Activated CD4-positive, alpha-beta T cell treated with anti-CD3 and anti-CD28 coated beads for 1 hour (primary cell): ENCODE measurements at regions not wholly inside any gene's neighbourhood (a gene's known extent, or its start where the extent isn't known, plus 50 kb on each side); places are given as distances from the start of the nearest gene placed in this dataset.
"Not testable (repeated sequence)": the region's sequence is repeated elsewhere in the genome, so short reads cannot be mapped to it uniquely, and the experiment has no call there.

ENCODE experiments used
- DNase-seq: peaks from one replicate; pipeline ENCODE4 v3.0.0-alpha.2; 2020

DNA sequence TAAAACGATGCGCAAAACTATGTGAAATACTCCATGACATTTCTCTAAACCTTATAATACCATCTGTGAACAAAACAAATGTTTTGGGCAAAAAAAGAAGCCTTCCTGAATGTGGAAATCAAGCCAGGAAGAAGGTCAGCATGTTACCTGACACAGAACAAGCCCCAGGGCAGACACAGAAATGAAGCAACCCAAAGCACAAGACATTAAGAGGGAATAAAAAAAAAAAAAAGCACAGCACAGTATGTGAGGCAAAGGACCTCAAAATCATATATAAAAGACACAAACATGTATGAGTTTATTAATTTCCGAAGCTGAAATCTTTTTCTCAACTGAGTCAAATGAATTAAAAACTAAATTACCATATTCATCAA lies 161.8 kb downstream of the SKIDA1 start:
- DNase-seq: no peak

DNA sequence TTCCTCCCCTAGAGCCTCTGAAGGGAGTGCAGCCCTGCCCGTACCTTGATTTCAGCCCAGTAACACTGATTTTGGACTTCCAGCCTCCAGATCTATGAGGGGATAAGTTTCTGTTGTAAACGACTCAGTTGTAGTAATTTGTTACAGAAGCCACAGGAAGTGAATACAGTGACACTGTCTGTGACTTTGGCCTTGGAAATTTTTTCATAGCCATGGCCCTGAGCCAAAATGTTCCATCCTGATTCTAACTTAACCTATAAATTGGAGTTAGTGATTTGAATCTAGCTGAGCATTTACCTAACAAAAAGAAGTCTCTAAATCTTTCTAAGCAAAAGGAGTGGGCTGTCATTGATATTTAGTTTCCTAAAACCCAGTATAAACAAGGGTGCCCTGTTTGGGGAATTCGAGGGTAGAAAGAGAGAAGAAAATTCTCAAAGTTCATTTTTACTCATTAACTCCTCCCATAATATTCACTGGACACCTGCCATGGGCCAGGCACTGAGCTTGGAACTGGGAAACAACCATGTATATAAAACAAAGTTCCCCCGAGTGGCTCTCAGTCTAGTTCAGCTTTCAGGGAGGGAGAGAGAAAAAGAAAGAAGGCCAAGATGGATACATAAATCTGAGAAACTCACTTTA lies 162.3 kb downstream of the SKIDA1 start:
- no peak for DNase-seq

- DNase-seq: no peak
Measured at GRCh38 chr10:21359202-21359601, 166.3 kb downstream of the SKIDA1 start.

DNA sequence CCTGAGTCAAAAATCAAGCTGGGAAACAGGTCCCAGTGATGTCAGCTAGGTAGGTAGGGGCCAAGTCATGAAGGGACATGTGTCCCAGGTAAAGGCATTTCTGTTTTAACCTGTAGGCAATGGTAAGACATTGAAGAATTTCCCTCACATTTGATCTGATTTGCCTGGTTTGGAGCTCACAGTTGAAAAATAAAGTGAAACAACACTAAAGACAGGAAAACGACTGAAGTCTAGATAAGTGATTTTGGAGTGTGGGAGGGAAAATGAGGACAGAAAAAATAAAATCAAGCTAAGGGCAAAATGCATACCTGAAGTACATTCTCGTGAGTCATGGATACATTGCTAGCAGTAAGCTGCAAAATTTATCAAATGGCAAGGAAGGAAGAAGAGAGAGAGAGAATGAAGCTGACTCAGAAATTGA lies 169.9 kb downstream of the SKIDA1 start:
- DNase-seq: no peak

- no peak for DNase-seq
Measured at GRCh38 chr10:21352886-21353285, 172.6 kb downstream of the SKIDA1 start.

GRCh38 chr10:21351594-21351993 lies 173.9 kb downstream of the SKIDA1 start:
- DNase-seq: not testable (repeated sequence)

- no peak for DNase-seq
Measured at GRCh38 chr10:21349912-21350286, 175.6 kb downstream of the SKIDA1 start.

DNA sequence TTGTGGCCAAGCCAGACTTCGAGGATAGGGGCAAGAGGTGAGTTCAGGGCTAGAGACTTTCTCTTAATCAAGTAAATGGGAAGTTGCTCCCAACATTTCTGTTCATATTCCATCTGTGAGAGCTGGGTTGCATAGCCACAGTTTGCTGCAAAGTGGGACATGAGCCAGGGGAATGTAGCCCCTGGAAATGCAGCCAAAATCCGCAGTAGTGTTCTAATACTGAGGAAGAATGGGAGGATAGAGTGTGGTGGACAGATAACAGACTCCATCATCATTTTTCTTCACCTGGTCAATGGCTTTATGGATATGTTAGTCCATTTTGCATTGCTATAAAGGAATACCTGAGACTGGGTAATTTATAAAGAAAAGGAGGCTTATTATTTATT lies 177.7 kb downstream of the SKIDA1 start:
- no peak for DNase-seq

DNA sequence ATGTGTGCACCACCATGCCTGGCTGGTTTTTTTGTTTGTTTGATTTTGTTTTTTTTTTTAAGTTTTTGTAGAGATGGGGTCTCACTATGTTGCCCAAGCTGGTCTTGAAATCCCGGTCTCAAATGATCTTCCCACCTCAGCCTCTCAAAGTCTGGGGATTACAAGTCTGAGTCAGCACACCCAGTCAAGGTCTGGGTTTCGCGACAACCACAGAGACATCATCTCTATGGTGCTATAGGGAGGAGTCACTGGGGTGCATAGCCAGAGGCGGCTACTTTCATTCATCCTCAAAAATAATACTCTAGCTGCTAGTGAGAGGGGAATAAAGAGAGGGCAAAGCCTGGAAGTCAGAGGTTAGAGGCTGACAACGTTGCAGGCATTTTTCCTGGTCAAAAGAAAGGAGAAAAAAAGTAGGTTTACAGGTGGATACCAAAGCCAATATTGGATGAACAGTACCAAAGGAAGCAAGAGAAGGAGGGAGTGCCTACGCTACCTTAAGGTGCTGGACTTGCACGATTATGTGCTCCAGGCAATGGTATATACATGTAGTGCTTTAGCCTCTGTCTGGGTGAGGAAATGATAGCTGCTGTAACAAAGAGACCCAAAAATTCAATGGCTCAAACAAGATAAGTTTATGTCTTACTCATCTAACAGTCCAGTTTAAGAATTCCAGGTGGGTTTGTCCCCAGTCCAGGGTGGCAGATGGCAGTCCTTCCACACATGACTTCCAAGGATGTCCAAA lies 178.3 kb downstream of the SKIDA1 start:
- no peak for DNase-seq

DNA sequence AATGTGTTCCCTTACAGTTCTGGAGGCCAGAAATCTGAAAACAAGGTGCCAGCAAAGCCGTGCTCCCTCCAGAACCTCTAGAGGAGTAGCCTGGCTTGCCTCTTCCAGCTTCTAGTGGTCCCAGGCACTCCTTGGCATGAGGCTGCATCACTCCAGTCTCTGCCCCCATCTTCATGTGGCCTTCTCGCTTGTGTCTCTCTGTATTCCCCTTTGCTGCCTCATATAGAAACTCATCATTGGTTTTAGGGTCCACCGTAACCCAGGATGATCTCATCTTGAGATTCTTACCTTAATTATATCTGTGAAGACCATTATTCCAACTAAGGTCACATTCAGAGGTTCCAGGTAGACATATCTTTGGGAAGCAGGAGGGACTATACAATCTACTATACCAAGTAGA lies 182.4 kb downstream of the SKIDA1 start:
- DNase-seq: no peak

DNA sequence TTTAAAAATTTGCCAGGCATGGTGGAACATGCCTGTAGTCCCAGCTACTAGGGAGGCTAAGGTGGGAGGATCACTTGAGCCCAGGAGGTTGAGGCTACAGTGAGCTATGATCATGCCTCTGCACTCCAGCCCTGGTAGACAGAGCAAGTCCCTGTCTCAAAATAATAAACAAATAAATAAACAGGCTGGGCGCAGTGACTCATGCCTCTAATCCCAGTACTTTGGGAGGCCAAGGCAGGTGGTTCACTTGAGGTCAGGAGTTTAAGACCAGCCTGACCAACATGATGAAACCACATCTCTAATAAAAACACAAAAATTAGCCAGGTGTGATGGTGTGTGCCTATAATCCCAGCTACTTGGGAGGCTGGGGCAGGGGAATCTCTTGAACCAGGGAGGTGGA lies 183.0 kb downstream of the SKIDA1 start:
- DNase-seq: not testable (repeated sequence)

GRCh38 chr10:21340331-21340730 lies 185.2 kb downstream of the SKIDA1 start:
- DNase-seq: no peak

- no peak for DNase-seq
Measured at GRCh38 chr10:21337171-21337792, 188.2 kb downstream of the SKIDA1 start.

DNA sequence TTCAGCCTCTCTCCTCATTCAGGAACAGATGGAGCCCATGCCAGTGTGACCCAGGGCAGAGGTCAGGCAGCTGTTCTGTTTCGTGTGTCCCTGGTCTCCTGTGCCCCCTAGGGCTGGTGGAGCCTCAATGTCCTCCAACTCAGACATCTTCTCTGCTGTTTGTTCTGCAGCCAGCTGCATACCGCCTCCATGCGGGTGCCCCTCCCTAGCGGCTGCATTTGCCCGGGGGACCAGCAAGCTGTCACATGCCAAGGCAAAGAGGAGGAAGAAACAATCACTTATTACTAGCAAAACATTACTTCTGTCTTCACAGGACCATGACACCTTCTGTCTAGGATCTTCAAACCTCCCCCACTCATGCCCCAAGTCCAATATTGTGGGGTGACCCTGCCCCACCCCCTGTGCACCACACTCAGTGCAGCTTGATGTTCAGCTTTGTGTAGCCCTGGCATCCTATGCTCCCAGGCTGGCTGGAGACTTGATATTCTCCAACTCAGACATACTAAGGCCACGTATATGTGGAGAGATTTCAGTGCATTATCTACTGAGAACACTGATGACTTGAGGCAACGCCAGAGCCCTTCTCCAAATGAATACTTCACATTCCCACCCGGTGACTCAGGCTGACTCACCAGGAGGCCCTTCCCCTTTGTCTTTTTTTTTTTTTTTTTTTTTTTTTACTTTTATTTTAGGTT lies 188.9 kb downstream of the SKIDA1 start:
- no peak for DNase-seq

DNA sequence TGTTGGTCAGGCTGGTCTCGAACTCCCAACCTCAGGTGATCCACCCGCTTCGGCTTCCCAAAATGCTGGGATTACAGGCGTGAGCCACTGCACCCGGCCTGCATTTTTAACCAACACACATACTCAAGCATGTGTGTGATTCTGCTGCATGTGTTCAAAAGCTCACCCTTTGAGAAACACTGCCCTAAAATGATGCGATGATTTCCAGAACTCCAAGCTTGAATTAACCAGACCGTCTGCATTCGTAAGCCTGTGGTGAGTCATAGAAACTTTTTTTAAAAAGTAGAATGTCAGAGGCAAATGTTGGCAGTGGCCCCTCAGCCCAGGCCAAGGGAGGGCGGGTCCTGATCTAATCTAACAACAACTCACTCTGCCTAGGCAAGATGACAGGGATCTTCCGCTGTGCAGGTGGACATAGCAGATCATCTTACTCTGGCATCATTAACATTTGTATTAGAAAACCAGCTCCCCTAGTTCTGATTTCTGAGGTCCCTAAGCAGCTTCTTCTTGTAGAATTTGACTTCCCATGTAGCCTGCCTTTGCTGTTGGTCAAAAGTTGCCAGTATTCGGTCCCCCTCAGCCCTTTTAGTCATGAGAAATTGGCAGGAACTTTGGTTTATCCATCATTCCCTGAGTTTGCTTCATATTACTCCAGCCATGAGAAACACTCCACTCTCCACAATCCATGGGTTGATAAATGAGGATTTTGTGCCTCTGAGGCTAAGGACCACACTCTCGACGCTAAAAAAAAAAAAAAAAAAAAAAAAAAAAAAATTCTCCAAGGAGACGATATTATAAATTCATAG lies 190.4 kb downstream of the SKIDA1 start:
- DNase-seq: no peak

- no peak for DNase-seq
Measured at GRCh38 chr10:21330628-21331020, 194.9 kb downstream of the SKIDA1 start.

DNA sequence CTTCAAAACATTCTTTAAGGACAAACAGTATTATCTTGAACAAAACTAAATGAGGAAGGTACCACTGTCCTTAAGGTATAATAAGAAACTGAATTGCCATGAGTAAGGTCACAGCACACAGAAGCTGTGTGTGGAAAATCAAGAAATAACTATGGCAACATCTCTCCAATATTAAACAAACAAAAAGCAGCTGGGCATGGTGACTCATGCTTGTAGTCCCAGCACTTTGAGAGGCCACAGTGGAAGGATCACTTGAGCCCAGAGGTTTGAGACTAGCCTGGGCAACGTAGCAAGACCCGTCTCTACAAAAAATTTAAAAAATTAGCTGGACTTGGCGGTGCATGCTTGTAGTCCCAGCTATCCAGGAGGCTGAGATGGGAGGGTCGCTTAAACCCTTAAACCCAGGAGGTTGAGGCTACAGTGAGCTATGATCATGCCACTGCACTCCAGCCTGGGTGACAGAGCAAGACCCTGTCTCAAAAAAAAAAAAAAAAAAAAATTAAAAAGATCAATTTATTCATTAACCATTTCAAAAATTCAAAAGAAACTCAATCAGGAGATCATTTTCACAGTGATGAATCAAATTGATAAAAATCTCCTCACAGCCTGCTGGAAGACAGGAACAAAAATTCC lies 195.4 kb downstream of the SKIDA1 start:
- no peak for DNase-seq

DNA sequence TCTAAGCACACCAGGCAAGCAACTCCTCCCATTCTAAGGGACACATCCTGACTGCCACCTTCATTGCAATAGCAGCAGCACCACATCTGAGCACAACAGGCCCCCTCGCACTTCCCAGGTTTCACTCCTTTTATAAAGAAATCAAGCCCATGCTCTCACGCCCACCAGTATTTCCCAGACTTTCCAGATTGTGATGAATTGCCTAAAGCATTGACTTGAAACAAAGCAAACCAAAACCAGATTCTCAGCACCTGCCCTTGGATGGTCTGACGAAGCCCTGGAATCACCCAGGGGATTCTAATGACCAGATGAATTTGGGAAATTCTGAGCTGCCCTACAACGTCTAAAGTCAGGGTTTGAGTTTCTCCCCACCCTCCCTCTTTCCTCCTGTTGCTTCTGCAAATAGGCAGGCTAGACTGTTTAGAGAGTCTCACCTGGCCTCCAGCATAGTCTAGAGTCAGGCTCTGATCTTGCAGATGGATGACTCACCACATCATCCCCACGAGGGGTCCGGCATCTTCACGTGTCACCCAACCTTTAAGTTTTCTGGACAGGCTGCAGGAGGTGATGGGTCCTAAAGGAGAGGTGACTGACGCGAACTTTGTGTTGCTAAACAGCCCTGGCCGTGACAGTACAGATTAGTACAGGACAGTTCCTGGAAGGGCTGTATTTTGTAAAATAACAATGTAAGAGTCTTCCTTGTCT lies 198.0 kb downstream of the SKIDA1 start:
- DNase-seq: no peak

DNA sequence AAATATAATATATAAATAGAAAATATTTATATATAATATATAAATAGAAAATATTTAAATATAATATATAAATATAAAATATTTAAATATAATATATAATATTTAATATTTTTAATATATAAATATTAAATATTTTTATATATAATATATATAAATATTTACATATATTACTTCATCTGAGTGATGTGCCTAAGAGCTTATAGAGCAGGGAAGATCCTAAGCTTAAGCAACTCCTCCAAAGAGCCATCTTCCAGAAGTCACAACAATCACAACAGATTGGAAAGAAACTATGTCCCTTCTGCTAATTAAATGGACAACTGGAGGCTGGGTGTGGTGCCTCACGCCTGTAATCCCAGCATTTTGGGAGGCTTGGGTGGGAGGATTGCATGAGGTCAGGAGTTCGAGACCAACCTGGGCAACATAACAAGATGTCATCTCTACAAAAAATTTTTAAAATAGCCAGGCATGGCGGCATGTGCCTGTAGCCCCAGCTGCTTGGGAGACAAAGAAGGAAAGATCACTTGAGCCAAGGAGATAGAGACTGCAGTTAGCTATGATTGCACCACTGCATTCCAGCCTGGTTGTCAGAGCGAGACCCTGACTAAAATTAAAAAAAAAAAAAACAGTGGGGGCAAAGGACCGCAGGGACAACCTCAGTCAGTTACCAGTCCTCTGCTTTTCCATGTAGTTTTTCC lies 198.7 kb downstream of the SKIDA1 start:
- no peak for DNase-seq

GRCh38 chr10:21318540-21319167 lies 206.8 kb downstream of the SKIDA1 start:
- no peak for DNase-seq

GRCh38 chr10:21317902-21318301 lies 207.6 kb downstream of the SKIDA1 start:
- DNase-seq: no peak
